ENCODE measurements at regions not wholly inside any gene's neighbourhood (a gene's known extent, or its start where the extent isn't known, plus 50 kb on each side); places are given as distances from the start of the nearest gene placed in this dataset.

GRCh38 chr17:77474292-77474988, 333.7 kb downstream of the SEC14L1 start:
- DNase-seq (ENCODE audit: low read depth), result no peak

DNA sequence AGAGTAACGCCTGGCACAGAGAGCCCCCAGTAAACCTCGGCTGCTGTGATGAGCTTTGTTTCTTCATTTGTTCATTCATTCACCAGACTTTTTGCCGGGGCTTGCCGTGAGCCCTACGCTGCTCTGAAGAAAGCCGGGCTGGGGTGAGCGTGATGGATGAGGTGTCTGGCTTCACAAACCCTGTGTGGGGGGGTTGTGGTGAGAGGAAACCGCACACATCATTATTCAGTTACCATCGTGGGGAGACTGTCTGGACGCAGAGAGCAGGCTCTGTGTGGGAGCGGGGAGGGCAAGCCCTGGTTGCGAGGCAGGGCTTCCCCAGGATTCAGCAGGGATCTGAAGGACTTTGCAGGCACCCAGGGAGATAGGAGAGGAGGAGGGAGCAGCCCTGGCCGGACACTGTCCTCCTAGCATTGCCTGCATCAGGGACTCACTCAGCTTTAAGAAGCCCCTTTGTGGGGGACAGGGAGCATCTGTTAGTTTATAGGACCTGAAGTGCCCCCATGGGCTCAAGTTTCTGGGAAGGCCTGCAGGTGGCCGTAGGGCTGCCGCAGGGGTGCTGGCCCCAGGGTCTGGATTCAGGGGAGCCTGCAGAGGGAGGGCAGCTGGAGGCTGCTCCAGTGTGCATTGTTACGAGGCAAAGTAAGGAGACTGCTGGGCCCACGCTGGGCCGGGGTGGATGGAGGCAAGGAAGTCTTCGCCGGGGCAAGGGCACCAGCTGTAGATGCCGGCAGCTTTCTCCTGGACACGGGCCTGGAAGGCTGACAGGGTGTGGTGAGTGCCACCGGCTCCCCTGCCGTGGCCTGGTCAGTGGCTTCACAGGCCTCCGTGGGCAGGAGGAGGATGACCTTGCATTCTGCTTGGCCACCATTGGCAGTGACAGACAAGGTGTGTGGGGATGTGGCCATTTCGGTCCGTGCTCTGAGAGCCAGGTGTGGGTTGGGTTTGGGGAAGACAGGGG, 334.5 kb downstream of the SEC14L1 start:
- peak; percentile 71 for DNase-seq (ENCODE audit: low read depth)

- DNase-seq (ENCODE audit: low read depth), result no peak
Measured at GRCh38 chr17:77476006-77476405, 335.2 kb downstream of the SEC14L1 start.

GRCh38 chr17:77476498-77476897, 335.7 kb downstream of the SEC14L1 start:
- no peak for DNase-seq (ENCODE audit: low read depth)

DNA sequence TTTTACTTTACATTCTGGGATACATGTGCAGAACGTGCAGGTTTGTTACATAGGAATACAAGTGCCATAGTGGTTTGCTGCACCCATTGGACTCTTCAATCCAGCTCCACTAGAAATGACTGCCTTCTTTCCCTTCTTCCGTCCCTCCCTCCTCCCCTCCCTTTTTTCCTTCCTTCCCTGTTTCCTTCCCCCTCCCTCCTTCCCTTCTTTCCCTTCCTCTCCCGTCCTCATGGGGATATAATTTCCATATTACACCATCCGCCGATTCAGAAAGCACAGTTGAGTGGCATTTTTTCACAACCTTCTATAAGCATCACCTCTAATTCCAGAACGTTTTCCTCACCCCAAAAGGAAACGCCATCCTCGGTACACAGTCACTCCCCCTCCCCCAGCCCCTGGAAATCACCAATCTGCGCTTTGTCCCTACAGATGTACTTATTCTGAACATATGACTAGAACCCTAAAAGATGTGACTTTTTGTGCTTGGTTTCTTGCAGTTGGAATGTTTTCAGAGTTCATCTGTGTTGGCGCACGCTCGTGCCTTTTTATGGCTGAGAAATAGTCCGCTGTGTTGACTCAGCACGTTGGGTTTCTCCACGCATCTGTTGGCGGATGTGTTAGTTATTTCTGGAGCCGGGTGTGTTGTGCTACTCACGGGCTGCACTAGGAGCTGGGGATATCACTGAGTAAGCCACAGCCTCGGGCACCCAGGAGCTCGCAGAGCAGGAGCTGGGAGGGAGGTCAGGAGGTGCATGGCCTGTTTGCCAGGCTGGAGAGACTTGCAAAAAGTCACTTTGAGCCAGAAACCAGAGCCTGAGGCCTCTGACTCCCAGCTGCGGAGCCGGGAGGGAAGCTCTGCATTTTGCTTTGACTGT, 336.4 kb downstream of the SEC14L1 start:
- DNase-seq (ENCODE audit: low read depth), result no peak

DNA sequence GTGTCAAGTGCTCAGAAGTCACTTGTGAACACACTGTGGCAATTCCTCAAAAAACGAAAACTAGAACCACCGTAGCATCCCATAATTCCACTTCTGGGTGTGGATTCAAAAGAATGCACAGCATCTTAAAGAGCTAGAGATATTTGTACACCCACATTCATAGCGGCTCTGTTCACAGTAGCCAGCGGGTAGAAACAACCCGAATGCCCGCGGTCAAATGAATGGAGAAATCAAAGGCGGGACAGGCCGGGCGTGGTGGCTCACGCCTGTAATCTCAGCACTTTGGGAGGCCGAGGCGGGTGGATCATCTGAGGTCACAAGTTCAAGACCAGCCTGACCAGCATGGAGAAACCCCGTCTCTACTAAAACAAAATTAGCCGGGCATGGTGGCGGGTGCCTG, 337.5 kb downstream of the SEC14L1 start:
- no peak for DNase-seq (ENCODE audit: low read depth)

DNA sequence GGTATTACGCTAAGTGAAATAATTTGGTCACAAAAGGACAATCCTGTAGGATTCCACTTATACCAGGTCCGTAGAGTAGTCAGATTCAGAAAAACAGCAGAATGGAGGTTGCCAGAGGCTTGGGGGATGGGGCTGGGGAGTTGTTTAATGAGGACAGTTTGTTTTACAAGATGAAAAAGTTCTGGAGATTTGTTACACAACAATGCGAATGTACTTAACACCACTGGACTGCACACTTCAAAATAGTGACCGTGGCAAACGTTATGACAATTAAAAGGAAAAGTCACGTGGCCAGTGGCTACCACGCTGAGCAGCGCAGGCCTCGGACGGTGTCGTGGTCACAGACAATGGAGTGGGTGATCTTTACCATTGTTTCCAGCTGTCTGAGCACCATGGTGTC, 338.1 kb downstream of the SEC14L1 start:
- DNase-seq (ENCODE audit: low read depth), result no peak

DNA sequence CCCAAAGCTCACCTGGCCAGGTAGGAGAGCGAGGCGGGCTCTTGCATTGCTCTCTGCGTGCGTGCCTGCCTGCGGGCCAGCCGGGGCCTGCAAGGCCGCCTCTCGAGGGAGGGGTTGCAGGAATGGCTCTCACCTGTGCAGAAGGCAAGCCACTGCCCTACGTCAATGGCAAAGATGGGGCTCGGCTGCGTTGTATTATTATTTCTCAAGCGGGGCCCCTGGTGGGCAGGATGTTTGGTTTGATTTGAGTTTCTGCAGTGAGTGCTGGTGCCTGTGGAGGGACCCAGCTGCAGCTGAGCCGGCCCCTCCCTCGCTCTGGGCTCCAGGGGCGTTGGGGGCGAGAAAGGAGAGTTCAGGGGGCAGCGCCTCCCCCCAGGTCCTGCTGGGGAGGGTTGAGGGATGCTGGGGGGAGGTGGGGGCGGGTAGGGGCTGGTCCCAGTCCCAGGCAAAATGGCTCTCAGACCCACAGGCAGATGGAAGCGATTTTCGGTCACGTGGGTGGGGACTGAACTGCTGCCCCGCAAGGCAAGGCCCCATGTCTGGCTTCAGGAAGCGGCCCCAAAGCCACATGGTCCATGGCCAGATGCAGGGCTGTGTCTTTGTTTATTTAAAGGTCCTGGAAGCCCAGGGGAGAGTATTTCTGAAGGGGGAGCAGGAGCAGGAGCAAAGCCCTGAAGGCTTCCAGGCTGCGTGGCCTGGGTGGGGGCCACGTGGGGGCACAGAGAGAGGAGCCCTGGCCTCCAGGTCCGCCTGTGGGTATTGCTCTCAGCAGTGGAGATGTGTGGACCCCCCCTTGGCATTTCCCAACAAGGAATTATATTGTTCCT, 338.8 kb downstream of the SEC14L1 start:
- DNase-seq (ENCODE audit: low read depth), result no peak

- no peak for DNase-seq (ENCODE audit: low read depth)
Measured at GRCh38 chr17:77480199-77480508, 339.4 kb downstream of the SEC14L1 start.

DNA sequence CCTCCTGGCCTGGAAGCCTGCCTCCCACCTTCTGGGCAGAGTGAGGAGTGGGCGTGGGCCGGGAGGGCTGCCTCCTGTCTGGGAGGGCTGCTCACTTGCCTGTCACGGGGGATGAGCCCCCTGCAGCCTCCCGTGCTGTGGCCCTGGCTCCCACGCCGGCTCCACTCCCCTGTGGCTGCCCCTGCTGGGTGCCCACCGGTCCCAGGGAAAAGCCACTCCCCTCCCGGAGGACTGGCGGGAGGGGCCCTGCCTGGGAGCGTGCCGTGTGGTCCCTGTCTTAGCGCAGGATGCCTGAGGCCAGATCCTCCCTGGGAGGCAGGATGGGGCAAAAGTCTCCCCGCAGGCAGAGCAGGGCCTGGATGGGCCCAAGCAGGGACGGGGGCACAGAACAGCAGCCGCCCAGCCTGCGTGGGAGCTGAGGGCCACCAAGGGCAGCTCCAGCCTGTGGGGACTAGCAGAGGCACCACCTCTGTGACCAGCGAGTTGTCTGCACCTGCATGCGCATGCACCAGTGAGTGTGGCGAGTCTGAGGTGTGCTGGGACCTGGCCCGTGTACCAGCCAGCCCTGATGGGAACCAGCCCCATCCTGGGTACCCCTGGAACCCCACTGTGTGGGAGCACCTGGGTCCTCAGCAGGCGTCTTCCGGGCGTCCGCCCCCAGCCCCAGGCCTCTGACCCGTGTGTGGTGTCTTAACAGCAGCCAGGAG, 339.9 kb downstream of the SEC14L1 start:
- no peak for DNase-seq (ENCODE audit: low read depth)

DNA sequence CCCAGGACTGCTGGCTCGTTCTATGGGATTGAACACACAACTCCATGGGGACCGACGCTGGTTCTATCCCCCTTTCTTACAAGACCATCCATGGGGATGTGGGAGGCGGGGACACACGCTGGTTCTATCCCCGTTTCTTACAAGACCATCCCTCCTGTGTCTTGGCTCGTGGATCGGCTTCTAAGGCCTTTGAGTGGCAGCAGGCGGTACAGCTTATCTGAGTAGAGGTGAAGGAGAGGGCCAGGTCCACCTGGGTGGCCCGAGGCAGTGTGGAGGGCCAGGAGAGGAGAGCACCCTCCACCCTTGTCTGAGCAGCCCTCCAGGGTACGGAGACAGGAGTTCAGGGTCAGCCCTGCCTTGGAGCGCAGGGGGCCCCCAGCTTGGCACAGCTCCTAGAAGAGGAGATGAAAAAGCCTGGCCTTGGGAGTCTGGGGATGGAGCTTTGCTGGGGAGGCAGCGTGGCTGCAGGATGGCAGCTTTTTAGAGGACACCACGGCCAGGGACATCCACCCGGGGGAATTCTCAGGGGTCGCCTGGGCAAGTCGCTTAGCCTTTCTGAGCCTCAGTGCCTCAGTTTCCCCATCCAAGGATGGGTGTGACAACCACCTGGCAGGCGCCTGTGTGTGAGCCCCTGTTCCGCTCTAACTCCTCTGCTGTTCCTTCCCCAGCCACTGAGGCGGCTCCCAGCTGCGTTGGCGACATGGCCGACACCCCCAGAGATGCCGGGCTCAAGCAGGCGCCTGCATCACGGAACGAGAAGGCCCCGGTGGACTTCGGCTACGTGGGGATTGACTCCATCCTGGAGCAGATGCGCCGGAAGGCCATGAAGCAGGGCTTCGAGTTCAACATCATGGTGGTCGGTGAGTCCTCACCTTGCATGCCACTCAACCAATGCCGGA, 341.0 kb downstream of the SEC14L1 start:
- no peak for DNase-seq (ENCODE audit: low read depth)

DNA sequence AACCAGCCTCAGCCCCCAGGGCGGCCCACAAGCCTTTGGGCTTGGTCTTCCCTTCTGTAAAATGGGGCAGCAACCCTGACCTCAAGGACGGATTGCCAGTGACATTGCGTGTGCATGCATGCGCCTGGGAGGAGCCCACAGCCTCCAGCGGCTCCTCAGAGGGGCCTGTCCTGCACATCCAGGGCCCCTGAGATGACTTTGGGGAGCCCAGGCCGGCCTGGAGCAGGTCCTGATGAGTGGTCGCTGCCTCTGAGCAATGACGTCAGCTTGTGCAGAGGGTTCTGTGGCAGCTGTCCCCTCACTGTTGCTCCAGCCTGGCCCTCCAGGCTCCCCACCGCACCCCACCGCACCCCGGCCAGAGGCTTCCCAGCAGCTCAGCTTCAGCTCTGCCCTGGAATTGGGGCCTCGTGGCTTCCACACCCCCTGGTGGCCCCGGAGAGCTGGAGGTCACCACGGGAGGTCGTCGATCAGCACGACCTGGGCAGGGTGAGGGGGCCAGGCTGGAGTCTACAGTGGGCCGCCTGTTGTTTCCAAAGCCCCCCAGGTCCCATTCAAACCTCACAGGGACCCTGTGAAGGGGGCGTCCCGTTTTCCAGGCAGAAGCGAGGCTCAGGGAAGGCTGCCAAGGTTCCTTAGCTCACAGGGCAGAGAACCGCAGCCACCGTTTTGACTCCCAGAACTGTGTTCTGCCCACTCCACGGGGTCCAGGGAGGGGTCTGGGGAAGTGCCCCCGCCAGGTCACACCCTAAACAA, 341.8 kb downstream of the SEC14L1 start:
- DNase-seq (ENCODE audit: low read depth), result no peak

GRCh38 chr17:77483128-77483598, 342.4 kb downstream of the SEC14L1 start:
- DNase-seq (ENCODE audit: low read depth), result no peak

- DNase-seq (ENCODE audit: low read depth), result no peak
Measured at GRCh38 chr17:77484111-77484510, 343.3 kb downstream of the SEC14L1 start.

- DNase-seq (ENCODE audit: low read depth), result no peak
Measured at GRCh38 chr17:77485089-77485833, 344.5 kb downstream of the SEC14L1 start.

DNA sequence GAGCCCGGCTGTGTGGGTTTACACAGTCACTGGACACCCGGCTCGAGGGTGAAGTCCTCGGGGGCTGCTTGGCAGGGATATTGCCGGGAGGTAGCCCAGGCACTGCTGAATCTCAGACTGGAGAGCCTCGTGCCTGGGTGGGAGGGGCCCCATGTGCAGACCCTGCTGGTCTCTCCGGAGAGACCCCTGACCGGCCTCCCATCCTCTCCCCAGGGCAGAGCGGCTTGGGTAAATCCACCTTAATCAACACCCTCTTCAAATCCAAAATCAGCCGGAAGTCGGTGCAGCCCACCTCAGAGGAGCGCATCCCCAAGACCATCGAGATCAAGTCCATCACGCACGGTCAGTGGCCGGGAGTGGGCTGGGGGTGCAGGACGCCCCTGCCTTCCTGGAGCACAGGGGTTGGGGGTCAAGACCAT, 346.5 kb downstream of the SEC14L1 start:
- no peak for DNase-seq (ENCODE audit: low read depth)

- DNase-seq (ENCODE audit: low read depth), result no peak
Measured at GRCh38 chr17:77487677-77488530, 347.1 kb downstream of the SEC14L1 start.
